ENCODE measurements at regions not wholly inside any gene's neighbourhood (a gene's known extent, or its start where the extent isn't known, plus 50 kb on each side); places are given as distances from the start of the nearest gene placed in this dataset.

DNA sequence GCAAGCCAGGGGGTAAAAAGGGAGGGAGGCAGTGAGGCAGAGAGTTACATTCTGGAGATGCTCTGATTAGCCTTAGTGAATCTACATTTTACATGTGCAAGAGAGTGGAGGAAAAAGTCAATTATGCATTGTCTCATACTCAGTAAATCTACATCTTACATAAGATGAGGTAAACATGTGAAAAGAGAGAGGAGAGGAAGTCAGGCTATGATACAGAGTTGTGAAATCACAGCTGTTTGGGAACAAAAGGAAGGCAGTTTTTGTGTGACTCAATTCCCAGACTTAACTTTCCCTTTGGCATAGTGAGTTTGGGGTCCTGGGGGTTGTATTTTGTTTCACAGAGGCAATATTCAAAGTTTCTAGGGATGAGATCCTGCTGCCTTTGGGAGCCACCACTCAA is 67.8 kb downstream of the GP2 start:
- no peak for TF ChIP-seq POLR2A (IDR thresholded peaks at IDR 0.05)
- TF ChIP-seq, protein P1, sequence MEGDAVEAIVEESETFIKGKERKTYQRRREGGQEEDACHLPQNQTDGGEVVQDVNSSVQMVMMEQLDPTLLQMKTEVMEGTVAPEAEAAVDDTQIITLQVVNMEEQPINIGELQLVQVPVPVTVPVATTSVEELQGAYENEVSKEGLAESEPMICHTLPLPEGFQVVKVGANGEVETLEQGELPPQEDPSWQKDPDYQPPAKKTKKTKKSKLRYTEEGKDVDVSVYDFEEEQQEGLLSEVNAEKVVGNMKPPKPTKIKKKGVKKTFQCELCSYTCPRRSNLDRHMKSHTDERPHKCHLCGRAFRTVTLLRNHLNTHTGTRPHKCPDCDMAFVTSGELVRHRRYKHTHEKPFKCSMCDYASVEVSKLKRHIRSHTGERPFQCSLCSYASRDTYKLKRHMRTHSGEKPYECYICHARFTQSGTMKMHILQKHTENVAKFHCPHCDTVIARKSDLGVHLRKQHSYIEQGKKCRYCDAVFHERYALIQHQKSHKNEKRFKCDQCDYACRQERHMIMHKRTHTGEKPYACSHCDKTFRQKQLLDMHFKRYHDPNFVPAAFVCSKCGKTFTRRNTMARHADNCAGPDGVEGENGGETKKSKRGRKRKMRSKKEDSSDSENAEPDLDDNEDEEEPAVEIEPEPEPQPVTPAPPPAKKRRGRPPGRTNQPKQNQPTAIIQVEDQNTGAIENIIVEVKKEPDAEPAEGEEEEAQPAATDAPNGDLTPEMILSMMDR (IDR thresholded peaks at IDR 0.05), result no peak
- intact Hi-C loops (cut with DNase I), result no loop called here
- DNase-seq, result no peak
- Histone ChIP-seq H3K4me1 (no peaks in the 10 kb centered on the region), H3K4me3 (no peak overlapping the region), H3K9me3 (no peaks in the 10 kb centered on the region), H3K27me3 (no peaks in the 10 kb centered on the region), H3K36me3 (no peaks in the 10 kb centered on the region), H3K27ac (no peak overlapping the region)

DNA sequence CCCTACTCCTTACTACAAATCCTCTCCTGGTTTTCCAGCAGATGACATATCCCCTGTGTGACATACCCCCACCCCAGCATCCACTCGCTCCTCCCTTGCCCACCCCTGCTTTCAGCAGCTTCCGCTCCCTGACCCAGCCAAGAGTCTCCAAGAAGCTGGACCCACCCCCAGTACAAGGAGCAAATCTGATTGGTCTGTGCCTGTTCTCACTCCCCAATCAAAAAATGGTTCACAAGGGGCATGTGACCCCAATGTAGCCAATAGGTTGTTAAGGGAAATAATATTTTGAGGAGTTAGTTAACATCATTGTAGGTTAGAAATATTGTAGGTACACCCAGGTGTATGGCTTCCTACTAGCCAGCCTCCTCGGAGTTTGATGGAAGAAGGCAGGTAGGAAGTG is 70.1 kb downstream of the GP2 start:
- 59 to 75% methylated on average over 1 to 3 of the region's 3 CpGs for WGBS, 2 donors
- intact Hi-C loops (cut with DNase I), result no loop called here
- Histone ChIP-seq H3K27me3 (no peaks in the 10 kb centered on the region), H3K4me1 (no peaks in the 10 kb centered on the region), H3K36me3 (no peaks in the 10 kb centered on the region), H3K27ac (no peak overlapping the region), H3K9me3 (no peaks in the 10 kb centered on the region), H3K4me3 (no peak overlapping the region)
- DNase-seq, result no peak
- TF ChIP-seq, protein P1 (IDR thresholded peaks at IDR 0.05), result no peak
- TF ChIP-seq POLR2A (IDR thresholded peaks at IDR 0.05), result no peak

DNA sequence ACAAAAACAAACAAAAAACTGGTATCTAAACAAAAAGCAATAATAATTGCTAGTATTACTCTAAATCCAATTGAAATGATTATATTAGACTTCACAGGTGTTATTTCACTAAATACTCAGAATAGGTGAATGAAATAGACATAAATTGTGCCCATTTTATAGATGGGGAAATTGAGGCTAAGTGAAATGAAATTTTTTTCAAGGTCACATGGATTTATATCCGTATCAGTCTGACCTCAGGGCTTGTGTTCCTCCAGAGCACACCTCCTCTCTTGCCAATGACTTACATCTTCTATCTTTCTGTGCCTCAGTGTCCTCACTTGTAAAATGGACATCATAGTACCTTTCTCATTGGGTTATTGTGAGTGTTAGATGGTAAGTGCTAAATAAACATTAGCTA is 72.3 kb downstream of the GP2 start:
- intact Hi-C loops (cut with DNase I), result no loop called here
- TF ChIP-seq, protein P1 (IDR thresholded peaks at IDR 0.05), result no peak
- TF ChIP-seq POLR2A (IDR thresholded peaks at IDR 0.05), result no peak
- WGBS, 2 donors, result 44% methylated on average over 1 of the region's 1 CpG
- H3K27ac ChIP-seq, result no peak overlapping the region
- H3K36me3 ChIP-seq, result no peaks in the 10 kb centered on the region
- no peaks in the 10 kb centered on the region for H3K27me3 ChIP-seq
- H3K4me3 ChIP-seq, result no peak overlapping the region
- no peak for DNase-seq
- H3K9me3 ChIP-seq, result no peaks in the 10 kb centered on the region
- H3K4me1 ChIP-seq, result no peaks in the 10 kb centered on the region

DNA sequence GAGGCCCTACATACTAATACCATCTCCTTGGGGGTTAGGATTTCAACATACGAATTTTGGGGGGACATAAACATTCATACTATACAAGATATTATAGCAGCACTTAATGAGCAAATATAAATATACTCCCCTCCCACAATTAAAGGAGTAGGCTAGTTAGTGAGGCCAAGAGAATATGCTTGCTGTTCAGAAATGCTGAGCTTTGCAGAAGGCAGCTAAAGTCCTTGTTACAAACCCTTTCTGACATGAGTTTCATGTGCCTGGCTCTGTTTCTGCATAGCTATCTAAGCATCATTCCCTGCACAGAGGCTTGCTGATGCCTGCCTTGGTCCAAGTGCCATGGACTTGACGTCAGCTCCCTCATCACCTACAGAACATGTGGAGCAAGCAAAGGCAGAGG is 73.5 kb downstream of the GP2 start:
- Histone ChIP-seq H3K36me3 (no peaks in the 10 kb centered on the region), H3K27ac (no peak overlapping the region), H3K4me1 (no peaks in the 10 kb centered on the region), H3K27me3 (no peaks in the 10 kb centered on the region), H3K4me3 (no peak overlapping the region), H3K9me3 (no peaks in the 10 kb centered on the region)
- intact Hi-C loops (cut with DNase I), result no loop called here
- DNase-seq, result no peak
- 61 to 63% methylated on average over 2 of the region's 2 CpGs for WGBS, 2 donors
- TF ChIP-seq, protein P1 (IDR thresholded peaks at IDR 0.05), result no peak
- TF ChIP-seq POLR2A (IDR thresholded peaks at IDR 0.05), result no peak

DNA sequence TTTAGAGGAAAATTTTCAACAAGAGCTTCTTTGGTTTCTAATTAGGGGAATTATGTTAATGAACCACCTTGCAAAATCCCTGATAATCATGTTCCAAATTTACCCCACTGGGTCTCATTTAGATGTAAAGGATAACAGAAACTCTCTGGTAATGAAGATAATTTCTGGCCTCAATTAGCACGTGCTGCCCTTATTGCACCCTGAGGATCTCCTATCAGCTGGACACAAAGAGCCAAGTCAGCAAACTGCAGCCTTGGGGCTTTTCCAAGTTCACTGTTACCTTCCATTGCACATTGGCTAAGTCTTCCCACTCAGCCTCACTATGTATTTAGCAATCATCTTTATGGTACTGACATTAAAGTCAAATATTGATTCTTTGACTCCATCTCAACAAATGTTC is 78.1 kb downstream of the GP2 start:
- no peak for TF ChIP-seq POLR2A (IDR thresholded peaks at IDR 0.05)
- TF ChIP-seq, protein P1 (IDR thresholded peaks at IDR 0.05), result no peak
- Histone ChIP-seq H3K9me3 (no peaks in the 10 kb centered on the region), H3K27ac (no peak overlapping the region), H3K4me1 (no peaks in the 10 kb centered on the region), H3K27me3 (no peaks in the 10 kb centered on the region), H3K36me3 (no peaks in the 10 kb centered on the region), H3K4me3 (no peak overlapping the region)
- intact Hi-C loops (cut with DNase I), result no loop called here
- WGBS, 2 donors, result 46 to 63% methylated on average over 1 of the region's 1 CpG
- no peak for DNase-seq

Data from esophagus squamous epithelium (tissue), 5 donors.